Tibial nerve (tissue), 3 donors: ENCODE measurements at regions not wholly inside any gene's neighbourhood (a gene's known extent, or its start where the extent isn't known, plus 50 kb on each side); places are given as distances from the start of the nearest gene placed in this dataset.

ENCODE experiments used
- POLR2A ChIP-seq, 2 donors: fragments of 450-650 bp; IDR thresholded peaks; one replicate each; pipeline ENCODE4 v1.6.1; 2017; ENCODE audit warnings: antibody characterized with exemption in 2 of 2, mild to moderate bottlenecking in 2 of 2, moderate library complexity in 2 of 2
- TF ChIP-seq, protein P1 (sequence below), 5 experiments: fragments of 200-600 bp in 3 of 5; fragments of 450-650 bp in 2 of 5; sonication (generic) in 3 of 5; IDR thresholded peaks; one replicate each; pipeline ENCODE4 v1.5.1; 2016 to 2019; ENCODE audit warnings: antibody characterized with exemption in 5 of 5, mild to moderate bottlenecking in 3 of 5, moderate library complexity in 2 of 5

DNA sequence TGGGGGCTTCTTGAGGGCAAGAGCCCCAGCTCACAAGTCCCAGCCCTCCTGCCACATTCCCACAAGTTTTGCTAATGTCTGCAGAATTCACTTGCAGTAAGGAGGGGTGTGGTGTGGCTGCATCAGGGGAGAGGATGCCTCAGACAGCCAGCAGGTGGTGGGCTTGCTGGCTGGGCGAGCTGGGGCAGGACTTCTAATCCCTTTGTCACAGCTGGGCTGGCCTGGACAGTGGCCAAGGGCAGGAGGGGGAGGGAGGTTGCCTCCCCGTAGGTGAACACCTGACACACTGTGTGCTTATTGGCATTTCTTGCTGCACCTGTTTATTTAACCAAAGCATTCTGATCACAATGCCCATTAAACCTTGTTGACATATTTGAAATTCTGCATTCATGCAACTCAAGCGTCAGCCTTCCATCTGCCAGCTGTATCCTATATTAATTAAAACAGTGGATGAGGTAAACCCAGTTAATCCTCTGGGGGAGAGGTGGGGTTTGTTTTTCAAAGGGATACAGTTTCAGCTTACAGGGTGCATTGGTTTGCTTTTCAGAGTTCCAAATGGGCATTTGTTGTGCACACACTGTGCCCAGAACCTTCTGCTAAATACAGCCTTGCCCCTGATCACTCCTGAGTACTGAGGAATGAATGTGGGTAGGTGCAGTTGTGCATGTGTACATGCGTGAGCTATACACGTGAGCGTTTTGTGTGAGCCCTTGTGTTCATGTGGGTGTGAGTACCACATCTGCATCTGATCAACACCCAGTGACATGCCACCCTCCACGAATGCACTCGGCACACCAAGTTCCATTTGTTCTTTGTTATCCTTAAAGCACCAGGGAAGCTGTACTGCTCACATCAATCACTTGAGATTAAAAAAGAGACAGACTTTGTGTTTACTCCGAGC, 268.7 kb downstream of the XXYLT1 start:
- no peak for TF ChIP-seq POLR2A (IDR thresholded peaks at IDR 0.05)
- TF ChIP-seq, protein P1, sequence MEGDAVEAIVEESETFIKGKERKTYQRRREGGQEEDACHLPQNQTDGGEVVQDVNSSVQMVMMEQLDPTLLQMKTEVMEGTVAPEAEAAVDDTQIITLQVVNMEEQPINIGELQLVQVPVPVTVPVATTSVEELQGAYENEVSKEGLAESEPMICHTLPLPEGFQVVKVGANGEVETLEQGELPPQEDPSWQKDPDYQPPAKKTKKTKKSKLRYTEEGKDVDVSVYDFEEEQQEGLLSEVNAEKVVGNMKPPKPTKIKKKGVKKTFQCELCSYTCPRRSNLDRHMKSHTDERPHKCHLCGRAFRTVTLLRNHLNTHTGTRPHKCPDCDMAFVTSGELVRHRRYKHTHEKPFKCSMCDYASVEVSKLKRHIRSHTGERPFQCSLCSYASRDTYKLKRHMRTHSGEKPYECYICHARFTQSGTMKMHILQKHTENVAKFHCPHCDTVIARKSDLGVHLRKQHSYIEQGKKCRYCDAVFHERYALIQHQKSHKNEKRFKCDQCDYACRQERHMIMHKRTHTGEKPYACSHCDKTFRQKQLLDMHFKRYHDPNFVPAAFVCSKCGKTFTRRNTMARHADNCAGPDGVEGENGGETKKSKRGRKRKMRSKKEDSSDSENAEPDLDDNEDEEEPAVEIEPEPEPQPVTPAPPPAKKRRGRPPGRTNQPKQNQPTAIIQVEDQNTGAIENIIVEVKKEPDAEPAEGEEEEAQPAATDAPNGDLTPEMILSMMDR (IDR thresholded peaks at IDR 0.05), result peak; percentile 14 to 38 (median 21)
